GM19372 (cell line): ENCODE measurements at regions not wholly inside any gene's neighbourhood (a gene's known extent, or its start where the extent isn't known, plus 50 kb on each side); places are given as distances from the start of the nearest gene placed in this dataset.

ENCODE experiments used
- ATAC-seq: cut with Tn5 transposase; IDR thresholded peaks from one replicate; pipeline ENCODE4 v1.9.1; 2021; ENCODE audit warnings: mild to moderate bottlenecking, low read depth, moderate library complexity; ENCODE audit not compliant: unreplicated experiment

DNA sequence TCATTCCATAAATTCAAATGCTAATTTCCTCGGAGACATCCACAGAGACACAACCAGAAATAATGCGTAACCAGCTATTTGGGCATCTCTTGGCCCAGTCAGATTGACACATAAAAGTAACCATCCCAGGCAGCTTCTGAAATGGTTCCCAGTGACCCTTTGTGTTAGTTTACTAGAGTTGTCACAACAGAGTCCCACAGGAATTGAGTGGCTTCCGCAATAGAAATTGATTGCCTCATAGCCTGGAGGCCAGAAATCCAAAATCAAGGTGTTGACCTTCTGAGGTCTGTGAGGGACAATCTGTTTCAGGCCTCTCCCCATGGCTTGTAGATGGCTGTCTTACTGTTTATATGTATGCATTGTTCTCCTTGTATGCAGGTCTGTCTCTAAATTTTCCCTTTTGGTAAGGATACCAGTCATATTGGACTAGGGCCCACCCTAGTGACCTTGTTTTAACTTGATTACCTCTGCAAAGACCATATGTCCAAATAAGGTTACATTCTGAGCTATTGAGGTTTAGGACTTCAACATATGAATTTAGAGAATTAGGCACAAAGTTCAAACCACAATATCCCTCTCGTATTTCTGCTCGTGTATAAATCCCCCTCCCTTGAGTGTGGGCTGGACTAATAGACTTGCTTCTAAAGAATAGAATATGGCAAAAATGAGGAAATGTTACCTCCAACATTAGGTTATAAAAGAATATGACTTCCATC is 78.2 kb upstream of the FGGY start:
- ATAC-seq, result no peak

DNA sequence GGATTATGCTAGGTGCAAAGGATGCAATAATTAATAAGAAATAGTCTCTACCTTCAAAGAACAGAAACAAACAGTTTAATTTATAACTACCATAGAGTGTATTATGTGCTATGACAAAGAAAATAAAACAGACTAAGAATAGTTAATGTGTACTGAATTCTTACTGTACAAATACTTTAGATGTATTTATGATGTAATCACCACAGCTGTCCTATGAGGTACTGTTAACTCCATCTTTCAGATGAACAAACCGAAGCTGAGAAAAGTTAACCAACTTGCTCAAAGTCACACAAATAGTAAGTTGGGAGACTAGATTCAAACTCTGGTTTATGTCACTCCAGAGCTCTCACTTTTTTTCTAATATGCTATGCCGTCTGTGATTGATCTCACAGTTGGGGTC is 77.0 kb upstream of the FGGY start:
- no peak for ATAC-seq

DNA sequence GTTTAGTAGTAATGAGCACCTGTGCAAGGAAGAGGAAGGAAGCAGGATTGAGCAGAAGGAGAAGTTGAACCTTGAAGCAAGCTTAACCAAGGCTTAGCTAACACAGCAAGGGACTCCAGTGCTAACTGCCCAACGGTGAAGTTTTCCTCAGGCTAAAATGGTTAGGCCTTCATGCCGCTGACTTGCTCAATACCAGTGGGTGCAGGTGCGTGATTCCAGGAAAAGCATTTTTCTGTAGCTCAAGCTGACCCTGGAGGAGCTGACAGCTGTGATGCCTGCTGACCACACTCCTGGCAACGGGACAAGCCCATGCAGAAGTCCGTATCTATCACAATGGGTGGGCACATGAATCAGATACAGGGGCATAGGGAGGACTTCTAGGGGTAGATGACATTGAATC is 76.5 kb upstream of the FGGY start:
- no peak for ATAC-seq

DNA sequence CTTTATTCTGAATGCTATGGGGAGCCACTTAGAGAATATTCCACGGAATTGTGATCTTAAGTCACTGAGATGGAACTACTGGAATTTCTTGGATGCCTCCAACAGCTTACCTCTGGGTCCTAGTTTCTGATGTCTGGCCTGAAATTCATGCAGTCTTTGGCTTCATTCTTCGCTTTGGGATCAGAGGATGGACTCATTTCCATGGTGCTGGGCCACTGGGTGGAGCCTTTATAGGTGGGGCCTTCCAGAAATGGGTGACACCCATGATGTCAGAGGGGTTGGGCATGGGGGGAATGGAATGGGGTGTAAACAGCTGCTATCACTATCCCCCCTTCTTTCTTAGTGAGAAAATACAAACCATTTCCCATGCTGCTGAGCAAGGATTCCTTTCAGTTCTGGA is 73.7 kb upstream of the FGGY start:
- no peak for ATAC-seq

DNA sequence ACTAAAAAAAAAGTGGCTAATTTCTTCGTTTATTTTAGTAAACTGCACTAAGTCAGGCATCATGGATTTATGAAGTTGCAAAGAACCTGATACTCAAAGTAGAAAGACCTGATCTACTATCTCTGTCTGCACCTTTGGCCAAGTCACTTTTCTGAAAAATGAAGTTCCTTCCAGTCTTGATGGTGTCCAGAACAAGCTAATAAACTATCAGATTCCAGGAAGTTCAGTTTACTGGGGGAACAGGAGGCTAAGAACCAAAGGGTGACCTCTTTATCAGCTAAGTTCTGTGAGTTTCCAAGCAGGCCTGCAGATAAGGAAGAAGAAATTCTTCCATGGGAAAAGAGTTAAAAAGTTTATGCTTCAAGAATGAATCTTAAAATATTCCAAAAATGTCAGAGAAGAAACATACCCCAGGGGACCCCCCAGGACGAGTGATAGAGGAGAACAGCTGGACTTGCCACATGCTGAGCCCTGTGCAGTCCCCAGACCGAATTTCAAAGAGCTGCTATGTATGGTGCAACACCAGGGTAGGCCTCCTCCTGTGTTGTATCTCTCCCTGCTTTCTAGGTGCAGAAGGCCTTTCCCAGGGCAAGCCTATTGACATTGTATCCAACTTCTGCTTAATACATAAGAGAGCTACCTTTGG is 72.8 kb upstream of the FGGY start:
- no peak for ATAC-seq

DNA sequence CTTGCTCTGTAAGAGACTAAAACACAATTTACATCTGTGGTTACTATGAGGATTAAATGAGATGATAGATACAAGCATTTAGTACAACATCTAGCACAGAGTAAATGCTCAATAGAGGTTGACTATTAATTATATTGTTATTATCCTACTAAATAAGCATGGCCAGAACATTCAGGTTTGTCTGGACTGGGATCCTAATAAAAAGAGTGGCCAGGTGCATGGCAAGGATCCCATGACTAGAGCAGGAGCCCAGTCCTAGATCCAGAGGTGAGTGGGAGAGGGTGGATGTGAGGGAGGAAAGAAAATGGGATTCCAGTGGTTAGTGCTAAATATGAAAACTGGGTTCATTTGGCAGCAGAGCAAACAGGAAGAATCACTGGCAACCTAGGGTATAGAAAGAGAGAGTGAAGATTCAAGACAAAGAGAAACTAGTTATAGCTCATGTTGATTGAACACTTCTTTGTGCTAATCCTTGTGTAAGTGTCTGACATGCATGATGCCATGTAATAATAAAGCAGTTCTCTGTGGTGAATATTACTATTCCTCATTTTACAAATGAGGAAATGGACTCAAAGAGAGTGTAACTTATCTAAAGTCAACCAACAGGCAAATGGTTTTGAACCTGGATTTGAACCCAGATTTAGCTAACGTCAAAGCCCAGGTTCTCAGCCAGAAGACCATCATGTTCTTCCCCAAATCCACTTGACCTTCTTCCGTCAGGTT is 71.1 kb upstream of the FGGY start:
- no peak for ATAC-seq

DNA sequence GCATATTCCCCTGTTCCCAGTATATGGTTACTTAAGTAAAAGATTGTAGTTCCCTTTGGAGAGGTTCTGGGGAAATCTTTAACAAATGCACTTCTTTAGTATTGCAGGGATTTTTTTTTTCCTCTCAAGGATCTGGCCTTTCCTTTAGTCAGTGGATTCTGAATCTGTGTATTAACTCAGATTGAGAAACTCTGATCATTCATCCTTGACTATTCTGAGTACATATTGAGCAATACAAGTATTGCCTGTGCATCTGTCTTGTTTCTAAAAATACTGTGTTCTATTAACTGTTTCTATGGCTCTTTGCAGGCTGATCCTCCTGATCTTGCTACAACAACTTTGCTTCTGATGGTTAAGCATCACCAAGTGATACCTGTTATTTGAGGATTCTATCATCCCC is 67.8 kb upstream of the FGGY start:
- no peak for ATAC-seq

DNA sequence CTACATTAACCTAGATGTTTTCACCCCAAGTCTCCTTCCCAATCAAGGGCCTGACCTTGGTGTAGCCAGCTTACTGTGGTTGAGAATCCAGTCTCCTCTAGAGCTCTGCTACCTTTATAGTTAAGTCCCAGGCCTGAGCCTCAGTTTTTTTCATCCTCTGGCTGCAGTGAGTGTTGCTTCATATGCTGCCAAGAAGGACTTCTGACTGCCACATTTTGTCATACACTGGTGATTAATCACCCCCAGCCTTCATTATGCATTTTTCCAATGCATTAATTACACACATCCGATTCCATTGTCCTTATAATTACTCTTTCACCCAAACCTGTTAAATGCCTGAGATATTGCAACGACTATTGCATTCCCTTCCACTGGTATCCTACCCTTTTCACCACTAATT is 66.3 kb upstream of the FGGY start:
- ATAC-seq, result no peak

DNA sequence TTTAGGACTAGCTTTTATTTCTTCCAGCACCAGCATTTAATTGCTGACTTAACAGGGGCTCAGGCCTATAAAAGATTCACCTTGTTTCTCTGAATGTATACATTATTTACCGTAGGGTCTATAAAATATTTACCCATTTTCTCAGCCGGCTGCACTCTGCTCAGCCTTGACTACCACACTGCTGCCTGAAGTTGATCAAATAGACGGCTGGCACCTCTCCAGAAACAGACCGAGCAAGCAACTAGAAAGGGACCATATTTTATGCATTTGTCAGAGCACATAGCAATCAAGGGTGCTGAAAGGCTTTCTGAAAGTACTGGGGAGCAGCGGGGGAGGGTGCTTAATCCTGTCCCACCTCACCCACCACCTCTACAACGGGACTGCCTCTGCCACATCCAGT is 64.7 kb upstream of the FGGY start:
- ATAC-seq, result no peak

DNA sequence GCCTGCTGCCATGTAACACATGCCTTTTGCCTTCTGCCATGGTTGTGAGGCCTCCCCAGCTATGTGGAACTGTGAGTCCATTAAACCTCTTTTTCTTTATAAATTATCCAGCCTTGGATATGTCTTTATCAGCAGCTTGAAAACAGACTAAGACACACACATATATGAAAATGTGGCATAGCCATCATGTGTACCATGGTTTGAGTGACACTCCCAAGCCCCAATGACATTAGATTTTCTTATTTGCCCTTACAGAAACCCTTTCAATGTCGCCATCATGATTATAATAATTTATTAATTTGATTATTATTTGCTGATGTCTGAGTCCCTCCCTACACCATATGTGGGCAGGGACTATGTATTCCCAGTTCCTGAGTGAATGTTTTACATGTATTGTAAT is 63.5 kb upstream of the FGGY start:
- no peak for ATAC-seq

DNA sequence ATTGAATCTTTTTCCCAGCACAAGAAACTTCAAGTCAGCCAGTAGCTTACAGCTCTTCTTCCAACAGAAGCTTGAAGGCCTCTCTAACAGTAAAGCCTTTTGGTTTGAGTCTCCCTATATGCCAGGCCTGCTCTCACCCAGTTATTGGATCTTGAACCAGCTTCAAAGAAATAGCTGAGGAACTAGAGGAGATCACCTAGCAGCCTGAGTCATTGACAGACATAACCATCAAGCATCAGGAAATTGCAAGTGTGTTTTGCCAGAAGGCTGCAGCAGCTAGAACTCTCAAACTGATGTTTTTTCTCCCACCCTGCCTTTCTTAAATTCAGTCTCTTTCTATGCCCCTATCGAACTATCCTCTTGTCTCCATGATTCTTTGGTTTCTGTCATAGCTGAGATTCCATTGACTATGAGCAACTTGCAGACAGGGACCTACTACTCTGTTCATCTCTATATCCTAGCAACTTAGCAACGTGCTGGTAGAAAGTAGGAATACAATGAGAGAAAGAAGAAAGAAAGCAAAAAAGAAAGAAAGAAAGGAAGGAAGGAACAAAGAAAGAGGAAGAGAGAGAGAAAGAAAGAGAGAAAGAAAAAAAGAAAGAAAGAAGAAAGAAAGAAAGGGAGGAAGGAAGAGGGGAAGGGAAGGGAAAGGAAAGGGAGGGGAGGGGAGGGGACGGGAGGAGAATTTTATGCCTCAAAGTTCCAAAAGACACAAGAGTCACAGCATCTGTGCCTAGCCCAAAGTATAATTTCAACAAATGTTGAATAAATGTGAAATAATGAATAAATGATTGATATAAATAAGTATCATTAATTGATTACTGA is 60.0 kb upstream of the FGGY start:
- no peak for ATAC-seq

DNA sequence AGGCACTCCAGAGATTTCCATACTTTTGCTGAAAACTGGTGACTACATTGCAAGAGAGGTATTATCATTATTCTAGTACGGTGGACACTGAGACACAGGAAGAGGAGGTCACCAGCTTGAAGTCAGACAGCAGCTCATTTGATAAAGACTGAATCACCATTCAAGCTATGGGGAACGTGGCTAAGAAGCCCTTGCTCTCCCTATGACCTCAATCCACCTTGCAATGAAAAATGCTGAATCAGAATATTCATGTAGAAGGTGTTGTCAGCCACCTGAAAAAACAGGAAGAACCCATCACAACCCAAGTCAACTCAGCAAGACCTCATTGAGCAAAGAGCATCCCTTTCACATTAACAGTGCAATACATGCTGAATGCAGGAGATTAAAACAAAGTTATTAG is 59.0 kb upstream of the FGGY start:
- no peak for ATAC-seq

DNA sequence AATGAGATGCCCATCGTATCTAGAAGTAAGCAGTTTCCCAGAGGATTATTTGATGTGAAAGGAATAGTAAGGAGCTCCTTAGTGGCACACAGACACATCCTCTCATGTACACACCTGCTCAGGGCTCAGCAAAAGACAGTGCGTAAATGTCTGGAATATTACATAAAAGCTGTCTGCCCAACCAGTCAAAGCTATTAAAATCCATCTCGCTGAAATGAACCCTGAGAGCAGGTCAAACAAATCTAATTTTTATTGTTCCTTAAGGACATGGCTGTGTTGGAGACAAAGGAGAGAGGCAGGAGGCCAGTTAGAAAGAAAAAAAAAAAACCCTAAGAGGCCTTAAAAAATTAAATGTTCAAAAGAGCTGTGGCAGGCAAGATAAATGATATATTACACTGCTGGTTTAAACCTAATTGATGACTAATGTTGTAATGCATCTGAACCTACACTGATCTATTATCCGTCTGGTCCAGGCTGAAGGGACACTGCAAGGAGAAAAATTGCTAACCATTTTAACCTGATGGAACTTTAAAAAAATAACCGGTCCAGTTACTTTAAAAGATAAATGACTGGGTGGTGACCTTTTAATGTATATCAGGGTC is 58.5 kb upstream of the FGGY start:
- no peak for ATAC-seq

DNA sequence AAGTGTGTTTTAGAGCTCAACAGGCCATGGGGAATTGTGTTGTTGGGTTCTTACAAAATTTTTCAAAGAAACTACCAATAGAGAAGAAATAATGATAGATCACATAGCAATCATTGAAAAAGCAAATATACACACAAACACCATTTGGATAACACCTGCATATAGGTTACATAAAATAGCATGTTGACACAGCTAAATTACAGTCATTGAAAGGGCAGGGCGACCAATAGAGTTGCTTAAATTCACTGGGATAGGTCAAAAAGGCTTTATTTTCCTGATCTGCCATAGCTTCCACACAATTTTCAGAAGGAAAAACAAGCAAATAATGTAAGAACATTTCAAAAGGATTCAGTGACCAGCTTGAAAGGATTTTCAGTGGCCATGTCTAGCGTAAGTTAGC is 57.9 kb upstream of the FGGY start:
- no peak for ATAC-seq

DNA sequence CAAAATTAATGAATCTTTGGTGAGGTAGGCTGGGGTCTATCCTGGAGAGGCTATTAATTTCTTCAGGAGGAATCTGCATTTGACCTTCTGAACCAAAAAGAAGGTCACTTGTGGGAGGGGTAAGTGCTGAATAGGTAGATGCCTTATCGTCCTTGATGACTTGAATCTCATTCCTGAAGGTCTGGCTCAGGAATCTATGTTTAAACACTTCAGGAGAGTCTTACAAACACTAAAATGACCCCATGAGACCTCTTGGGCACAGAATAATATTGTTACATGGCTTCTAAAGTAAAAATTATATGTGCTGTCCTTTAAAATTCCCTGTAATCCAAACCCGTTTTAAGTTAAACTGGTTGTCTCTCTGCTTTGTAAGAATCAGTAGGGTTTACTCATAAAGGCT is 55.0 kb upstream of the FGGY start:
- ATAC-seq, result no peak

DNA sequence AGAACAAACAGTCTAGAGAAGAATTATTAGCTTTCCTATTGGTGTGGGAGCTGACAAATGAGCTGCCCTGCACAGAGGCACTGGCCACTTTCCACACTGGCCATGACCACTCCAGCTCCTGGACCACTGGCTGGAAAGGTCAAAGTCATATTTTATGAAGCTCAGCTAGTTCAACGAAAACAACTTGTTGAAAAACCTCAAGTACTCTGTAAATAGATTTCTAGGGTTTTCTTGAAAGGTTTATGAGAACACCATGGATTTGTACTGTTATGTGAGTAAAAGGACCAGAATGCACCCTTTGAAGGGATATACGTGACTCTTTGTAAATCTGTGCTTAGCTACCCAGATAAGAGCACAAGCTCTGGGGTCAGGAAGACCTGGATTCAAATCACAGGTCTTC is 54.5 kb upstream of the FGGY start:
- no peak for ATAC-seq

DNA sequence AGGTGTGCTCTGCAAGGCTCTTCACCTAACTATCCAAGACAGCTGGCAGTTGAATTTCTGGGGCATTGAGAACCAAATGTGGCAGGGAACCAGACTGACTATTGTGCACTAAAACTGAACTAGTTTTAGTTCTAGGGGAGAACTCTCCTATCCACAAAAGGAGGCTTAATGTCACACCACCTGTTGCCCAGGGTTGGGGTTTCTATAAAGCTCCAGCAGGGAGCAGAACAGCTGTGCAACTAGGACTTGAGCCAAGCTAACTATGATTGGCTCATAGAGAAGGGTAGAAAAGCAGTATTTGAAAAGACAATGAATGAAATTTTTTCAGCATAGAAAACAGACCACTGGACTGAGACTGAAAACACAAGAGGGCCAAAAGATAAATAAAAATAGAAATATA is 53.3 kb upstream of the FGGY start:
- no peak for ATAC-seq

DNA sequence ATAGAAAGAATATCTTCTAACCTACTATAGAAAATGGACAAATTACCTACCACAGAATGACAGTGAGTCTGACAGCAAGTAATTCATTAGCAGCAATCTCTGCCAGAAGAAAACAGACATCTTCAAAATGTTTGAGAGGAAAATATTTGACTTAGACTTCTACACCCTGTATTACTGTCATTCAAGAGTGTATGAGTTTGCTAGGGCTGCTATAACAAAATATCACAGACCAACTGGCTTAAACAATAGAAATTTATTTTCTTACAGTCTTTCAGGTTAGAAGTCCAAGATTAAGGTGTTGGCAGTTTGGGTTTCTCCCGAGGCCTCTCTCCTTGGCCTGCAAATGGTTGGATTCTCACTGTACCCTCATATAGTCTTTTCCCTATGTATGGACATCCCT is 52.9 kb upstream of the FGGY start:
- ATAC-seq, result no peak

DNA sequence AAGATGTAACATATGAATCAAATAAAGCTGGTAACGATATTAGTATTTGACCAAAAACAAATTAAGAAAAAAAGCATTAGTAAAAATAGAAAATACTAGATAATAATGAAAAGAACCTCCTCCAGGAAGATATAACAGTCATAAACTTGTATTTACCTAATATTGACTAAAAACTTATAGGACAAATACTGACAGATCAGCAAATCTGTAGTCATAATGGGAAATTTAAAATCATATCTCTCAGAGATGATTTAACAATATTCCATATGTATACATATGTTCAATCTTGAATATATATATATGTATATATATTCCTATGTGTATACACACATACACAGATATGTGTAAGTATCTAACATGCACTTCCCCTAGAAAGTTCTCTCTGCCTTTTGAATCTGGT is 52.0 kb upstream of the FGGY start:
- no peak for ATAC-seq
